Pancreas (tissue), 10 donors: ENCODE measurements at regions not wholly inside any gene's neighbourhood (a gene's known extent, or its start where the extent isn't known, plus 50 kb on each side); places are given as distances from the start of the nearest gene placed in this dataset.

Source experiments
- ATAC-seq, 4 donors: fragments of 200-7000 bp; cut with Tn5 transposase; one replicate each; pipeline versions ENCODE4 v1.8.0 to v1.9.1; 2020; ENCODE audit warnings: mild to moderate bottlenecking in 4 of 4, moderate library complexity in 4 of 4
- DNase-seq, 6 donors: peaks; one replicate each; pipeline ENCODE4 v3.0.0-alpha.2; 2020
- FAIRE-seq: peaks from 2 replicates; lab custom pipeline; 2012; peaks lifted over from hg19 to GRCh38; lab: Jason Lieb, UNC
- H3K27ac ChIP-seq, 4 donors: fragments of 200-600 bp; sonication (generic); 1 replicate in 3 of 4; 2 replicates in 1 of 4; pipeline versions ENCODE4 v1.5.0 to v1.8.0; 2020
- H3K27me3 ChIP-seq, 4 donors: fragments of 200-600 bp; one replicate each; pipeline ENCODE4 v1.8.0; 2021
- H3K36me3 ChIP-seq, 3 donors: fragments of 200-600 bp; sonication (generic) in 1 of 3; one replicate each; pipeline versions ENCODE4 v1.5.0 to v1.8.0; 2020 to 2021
- H3K4me1 ChIP-seq, 3 donors: fragments of 200-600 bp; one replicate each; pipeline ENCODE4 v1.8.0; 2021
- H3K4me3 ChIP-seq, 4 donors: fragments of 200-600 bp; sonication (generic) in 2 of 4; one replicate each; pipeline versions ENCODE4 v1.5.0 to v1.8.0; 2020 to 2021
- H3K9me3 ChIP-seq, 4 donors: fragments of 200-600 bp; one replicate each; pipeline ENCODE4 v1.8.0; 2021
- CTCF ChIP-seq, 4 donors: fragments of 200-600 bp; sonication (generic) in 3 of 4; IDR thresholded peaks; one replicate each; pipeline versions ENCODE4 v1.5.0 to v1.8.0; 2021; ENCODE audit warnings: antibody characterized with exemption in 4 of 4
- WGBS, 2 donors: extraction: QIAGEN DNeasy Blood & Tissue Kit; methylation state at CpG; one replicate each; pipeline ENCODE4 v1.1.7; 2013; 5-methylcytosine and 5-hydroxymethylcytosine counted together
- intact Hi-C, 3 donors: fragments of 100-400 bp; cut with DNase I; formaldehyde crosslinking; loops; one replicate each; pipeline versions ENCODE4 v1.11.1 to v1.14.2; 2022
- donor health status: healthy with polysubstance abuse.
- donor health status: DM: no; HTN: no; CAD: no; lungs with moderate emphysema.
- donor health status: DM: no; HTN: no; CAD: no.
- donor health status: control.
- donor health status: control.
- donor health status: Bipolar disorder and iron deficiency.
- donor health status: DM: yes; HTN: yes; CAD: no.
- donor health status: DM: no; HTN: no; CAD: no.
- donor health status: DM: no; HTN: no; CAD: no.
- donor health status: DM: yes; HTN: yes; CAD: no.

GRCh38 chr2:196534495-196534894, 105.0 kb upstream of the CCDC150 start:
- intact Hi-C loops, result no loop called here
- Histone ChIP-seq H3K4me1 (no peaks in the 10 kb centered on the region), H3K4me3 (no peak overlapping the region), H3K36me3 (no peaks in the 10 kb centered on the region), H3K27me3 (no peaks in the 10 kb centered on the region), H3K27ac (no peak overlapping the region), H3K9me3 (no peaks in the 10 kb centered on the region)
- ATAC-seq (no peak), FAIRE-seq (no peak), DNase-seq (no peak)
- WGBS, 2 donors, result 58 to 62% methylated on average over 5 of the region's 5 CpGs
- TF ChIP-seq CTCF (IDR thresholded peaks at IDR 0.05), result no peak

GRCh38 chr2:196535061-196535460, 104.5 kb upstream of the CCDC150 start:
- H3K4me1 ChIP-seq, result no peaks in the 10 kb centered on the region
- no peak for TF ChIP-seq CTCF (IDR thresholded peaks at IDR 0.05)
- FAIRE-seq (no peak), ATAC-seq (no peak), DNase-seq (no peak)
- intact Hi-C loops, result no loop called here
- H3K9me3 ChIP-seq, result no peaks in the 10 kb centered on the region
- no peak overlapping the region for H3K4me3 ChIP-seq
- no peaks in the 10 kb centered on the region for H3K36me3 ChIP-seq
- 61 to 70% methylated on average over 3 of the region's 3 CpGs for WGBS, 2 donors
- H3K27ac ChIP-seq, result no peak overlapping the region
- no peaks in the 10 kb centered on the region for H3K27me3 ChIP-seq

- no peaks in the 10 kb centered on the region for H3K27me3 ChIP-seq
- H3K36me3 ChIP-seq, result no peaks in the 10 kb centered on the region
- no peak overlapping the region for H3K4me3 ChIP-seq
- H3K4me1 ChIP-seq, result no peaks in the 10 kb centered on the region
- no peak for TF ChIP-seq CTCF (IDR thresholded peaks at IDR 0.05)
- intact Hi-C loops, result no loop called here
- no peaks in the 10 kb centered on the region for H3K9me3 ChIP-seq
- H3K27ac ChIP-seq, result no peak overlapping the region
- FAIRE-seq (no peak), ATAC-seq (no peak), DNase-seq (no peak)
- 5 to 6% methylated on average over 1 of the region's 1 CpG for WGBS, 2 donors
These were observed 103.8 kb upstream of the CCDC150 start for GRCh38 chr2:196535742-196536141.

GRCh38 chr2:196537311-196537710, 102.2 kb upstream of the CCDC150 start:
- ATAC-seq (no peak), FAIRE-seq (no peak), DNase-seq (no peak)
- Histone ChIP-seq H3K27ac (no peak overlapping the region), H3K4me3 (no peak overlapping the region), H3K36me3 (no peaks in the 10 kb centered on the region), H3K4me1 (no peaks in the 10 kb centered on the region), H3K27me3 (no peaks in the 10 kb centered on the region), H3K9me3 (no peaks in the 10 kb centered on the region)
- whole genome bisulfite sequencing, 2 donors, result 73 to 78% methylated on average over 8 of the region's 8 CpGs
- intact Hi-C loops, result no loop called here
- no peak for TF ChIP-seq CTCF (IDR thresholded peaks at IDR 0.05)

GRCh38 chr2:196538189-196538588, 101.3 kb upstream of the CCDC150 start:
- FAIRE-seq, result no peak
- H3K9me3 ChIP-seq, result no peaks in the 10 kb centered on the region
- H3K4me3 ChIP-seq, result no peak overlapping the region
- H3K4me1 ChIP-seq, result no peaks in the 10 kb centered on the region
- DNase-seq, result no peak
- no peak for TF ChIP-seq CTCF (IDR thresholded peaks at IDR 0.05)
- WGBS, 2 donors, result 66 to 70% methylated on average over 4 of the region's 4 CpGs
- H3K27ac ChIP-seq, result no peak overlapping the region
- H3K27me3 ChIP-seq, result no peaks in the 10 kb centered on the region
- intact Hi-C loops, result no loop called here
- H3K36me3 ChIP-seq, result no peaks in the 10 kb centered on the region
- peak in 1 of 4 donors; percentile 41 for ATAC-seq
